AG08396 (cell line): ENCODE measurements at regions not wholly inside any gene's neighbourhood (a gene's known extent, or its start where the extent isn't known, plus 50 kb on each side); places are given as distances from the start of the nearest gene placed in this dataset.

ENCODE experiments used
- DNase-seq: peaks from one replicate; pipeline ENCODE4 v3.0.0; 2012; ENCODE audit warnings: low spot score, mixed read lengths

GRCh38 chr6:10048370-10049297 is 366.2 kb downstream of the TFAP2A start:
- no peak for DNase-seq

GRCh38 chr6:10042280-10042679 is 372.6 kb downstream of the TFAP2A start:
- DNase-seq = no peak

GRCh38 chr6:10033223-10033829 is 381.5 kb downstream of the TFAP2A start:
- no peak for DNase-seq

DNA sequence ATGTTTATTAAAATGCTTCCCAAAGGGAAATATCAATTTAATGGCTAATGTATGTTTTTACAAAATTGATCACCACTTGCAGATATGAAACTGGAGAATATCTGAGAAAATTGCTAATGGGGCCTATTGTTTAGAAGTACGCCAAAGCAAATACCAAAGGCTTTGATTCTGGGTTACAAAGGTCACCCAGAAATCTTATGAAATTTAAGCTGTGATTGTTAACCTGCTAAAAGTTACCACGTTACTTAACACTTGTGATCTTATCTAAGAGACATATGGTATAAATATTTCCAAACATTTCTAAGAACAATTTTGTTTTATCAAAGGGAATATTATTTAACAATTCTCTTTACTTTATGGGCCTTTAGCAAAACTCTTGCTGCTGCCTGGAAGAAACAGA is 383.3 kb downstream of the TFAP2A start:
- DNase-seq = no peak

DNA sequence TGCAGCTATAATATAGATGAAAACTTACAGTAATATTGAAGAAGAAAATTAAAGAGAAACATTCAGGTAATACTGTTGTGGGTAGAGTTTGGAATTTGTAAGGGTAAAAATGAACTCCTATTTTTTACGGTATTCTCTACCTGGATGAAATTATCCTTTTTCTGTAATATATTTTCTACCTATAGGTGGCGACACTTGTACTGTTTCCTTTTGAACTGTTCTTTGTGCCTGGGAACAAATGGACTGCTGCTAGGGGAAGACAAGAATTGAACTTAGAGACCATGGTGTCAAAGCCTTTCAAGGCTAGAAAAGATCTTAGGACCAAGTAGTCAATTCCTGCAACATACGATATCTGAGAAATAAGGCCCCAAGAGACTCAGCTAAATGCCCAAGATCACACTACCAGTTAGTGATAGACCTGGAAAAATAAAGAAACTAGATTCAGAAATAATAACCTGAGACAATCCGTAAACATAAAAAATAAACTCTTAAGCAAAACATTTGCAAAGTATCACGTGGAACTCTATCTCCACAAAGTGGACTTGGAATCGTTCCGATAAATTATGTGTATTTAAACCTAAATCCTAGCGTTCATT is 383.8 kb downstream of the TFAP2A start:
- no peak for DNase-seq

DNA sequence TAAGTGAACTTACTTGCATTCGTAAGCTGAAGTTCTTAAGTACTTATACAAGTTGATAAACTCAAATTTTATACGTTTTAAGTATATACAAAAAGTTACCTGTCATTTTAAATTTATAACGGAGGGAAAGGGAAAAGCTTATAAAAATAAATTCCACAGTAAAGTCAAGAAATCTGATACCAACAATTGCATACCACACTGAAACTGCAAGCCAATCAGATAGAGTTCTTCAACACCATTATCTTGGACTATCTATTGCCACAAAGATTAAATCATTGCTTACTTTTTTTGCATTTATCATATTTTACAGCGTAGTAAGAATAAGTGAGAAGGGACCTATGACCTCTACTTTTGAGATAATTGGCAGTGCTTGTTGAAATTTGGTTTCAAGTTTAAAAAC is 386.7 kb downstream of the TFAP2A start:
- no peak for DNase-seq

GRCh38 chr6:10019851-10020250 is 395.0 kb downstream of the TFAP2A start:
- no peak for DNase-seq

DNA sequence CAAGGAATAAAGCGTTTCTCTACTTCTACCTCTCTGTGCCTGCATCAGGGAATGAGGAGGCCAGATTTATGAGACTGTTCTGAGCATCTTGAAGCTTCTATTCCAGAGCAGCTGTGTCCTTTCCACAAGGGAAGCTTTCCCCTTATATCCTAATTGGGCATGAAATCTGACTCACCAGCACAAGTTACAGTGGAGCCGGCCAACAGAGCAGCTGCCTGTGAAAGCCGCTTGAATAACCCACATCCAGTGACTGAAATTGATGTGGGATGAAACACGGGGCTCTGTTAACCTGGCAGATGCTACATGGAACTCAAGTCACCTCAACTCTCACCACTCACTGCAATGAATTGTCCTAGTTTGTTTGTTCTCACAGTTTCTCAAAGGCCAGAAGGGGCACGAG is 400.3 kb downstream of the TFAP2A start:
- DNase-seq = no peak

GRCh38 chr6:10000551-10000950 is 414.3 kb downstream of the TFAP2A start:
- no peak for DNase-seq

DNA sequence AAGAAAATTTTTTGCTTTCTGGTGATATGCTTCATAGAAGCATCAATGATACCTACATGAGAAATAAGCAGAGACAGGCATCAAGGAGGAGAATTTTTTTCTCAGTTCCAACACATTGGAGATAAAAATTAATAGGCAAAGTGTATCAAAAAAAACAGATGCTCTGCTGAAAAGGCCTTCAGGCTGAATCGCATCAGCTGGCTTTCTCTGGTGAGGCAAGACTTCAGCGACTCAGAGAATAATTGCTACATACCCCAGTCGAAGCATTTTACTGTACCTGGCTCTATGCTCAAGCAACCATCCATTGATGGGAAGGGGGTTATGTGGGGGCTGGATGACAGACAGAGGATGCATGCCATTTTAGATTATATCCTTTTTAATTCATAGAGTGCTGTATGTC is 415.1 kb downstream of the TFAP2A start:
- no peak for DNase-seq

- DNase-seq = no peak
Measured at GRCh38 chr6:9986273-9986672, 428.6 kb downstream of the TFAP2A start.

GRCh38 chr6:9985481-9985880 is 429.4 kb downstream of the TFAP2A start:
- DNase-seq = no peak

GRCh38 chr6:9984607-9985006 is 430.3 kb downstream of the TFAP2A start:
- no peak for DNase-seq

- DNase-seq = no peak
Measured at GRCh38 chr6:9983168-9983567, 431.7 kb downstream of the TFAP2A start.

- no peak for DNase-seq
Measured at GRCh38 chr6:9982215-9982614, 432.7 kb downstream of the TFAP2A start.

GRCh38 chr6:9979996-9980395 is 434.9 kb downstream of the TFAP2A start:
- DNase-seq = no peak

- no peak for DNase-seq
Measured at GRCh38 chr6:9978480-9978879, 436.4 kb downstream of the TFAP2A start.

DNA sequence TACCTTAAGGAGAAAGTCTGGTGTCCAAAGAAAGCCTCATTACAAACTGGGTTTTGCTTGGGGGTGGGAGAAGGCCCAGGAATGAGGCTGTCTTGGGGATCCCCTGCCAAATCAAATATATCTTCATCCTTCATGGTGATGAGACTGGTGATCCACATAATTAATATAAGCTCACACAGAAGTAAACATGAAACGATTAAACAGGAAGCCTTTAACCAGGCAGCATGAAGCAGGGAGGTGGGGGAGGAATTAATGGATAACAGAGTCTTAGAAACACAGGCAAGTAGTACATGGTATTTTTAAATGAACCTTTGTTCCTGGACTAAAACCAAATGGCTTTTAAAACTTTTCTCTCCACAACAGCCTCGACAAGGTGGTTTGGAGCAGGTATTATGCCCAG is 437.5 kb downstream of the TFAP2A start:
- no peak for DNase-seq

DNA sequence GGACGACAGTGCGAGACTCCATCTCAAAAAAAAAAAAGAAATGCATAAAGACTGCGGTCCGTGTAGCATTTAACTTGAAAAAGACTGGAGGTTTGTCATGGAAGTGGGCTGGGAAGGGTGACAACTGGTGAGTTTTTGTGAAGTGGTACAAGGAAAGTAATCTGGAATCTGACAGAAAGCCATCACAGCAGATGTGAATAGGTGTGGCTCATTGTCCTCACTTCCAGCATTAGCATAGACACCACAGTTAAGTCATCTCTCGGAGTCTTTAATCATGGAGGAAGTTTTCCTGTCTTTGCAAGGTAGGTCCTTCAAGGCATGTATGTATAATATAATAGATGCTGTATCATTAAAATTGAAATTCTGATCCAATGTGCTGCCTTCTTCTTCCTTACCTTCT is 453.2 kb downstream of the TFAP2A start:
- no peak for DNase-seq

DNA sequence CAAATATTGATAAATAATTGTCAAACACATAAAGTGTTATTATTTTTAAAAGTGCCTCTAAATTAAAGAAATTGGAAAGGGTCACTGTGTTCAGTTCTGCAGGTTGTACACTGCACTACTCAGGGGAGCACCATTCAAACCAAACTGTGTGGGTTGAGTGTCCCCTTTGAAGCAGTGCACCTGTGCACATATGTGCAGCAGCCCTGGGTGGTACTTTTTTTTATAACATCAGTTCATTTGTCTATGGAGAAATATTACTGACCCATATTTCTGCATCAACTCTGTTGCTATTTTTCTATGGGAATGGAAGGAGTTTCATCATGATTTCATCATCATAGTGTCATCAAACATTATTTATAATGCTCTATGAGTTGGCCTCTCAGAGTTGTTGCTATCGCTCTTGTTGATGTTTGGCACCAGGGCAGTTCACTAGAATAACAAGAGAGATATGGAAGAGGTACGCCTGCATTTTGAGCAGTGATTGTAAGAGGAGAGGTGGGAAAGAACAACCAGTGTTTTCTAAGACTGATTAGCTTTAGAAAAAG is 457.6 kb downstream of the TFAP2A start:
- DNase-seq = no peak

DNA sequence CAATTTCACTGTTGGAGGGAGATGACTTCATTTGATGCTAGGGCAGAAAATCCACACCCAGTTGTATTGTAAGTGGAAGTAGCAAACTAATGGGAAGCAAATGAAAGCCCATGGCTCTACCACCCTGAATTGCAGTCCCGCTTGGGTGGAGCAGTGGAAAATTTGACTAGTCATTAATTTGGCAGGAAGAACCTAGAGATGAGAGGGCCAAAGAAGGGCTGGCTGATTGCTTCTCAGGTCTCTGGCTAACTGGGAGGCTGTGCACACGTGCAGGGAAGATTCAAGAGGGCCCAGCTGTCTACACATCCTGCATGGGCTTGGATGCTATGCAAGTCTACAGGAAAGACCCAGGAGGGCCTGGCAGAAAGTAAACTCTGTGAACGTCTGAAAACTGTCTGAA is 466.2 kb downstream of the TFAP2A start:
- DNase-seq = no peak

GRCh38 chr6:9943986-9944385 is 470.9 kb downstream of the TFAP2A start:
- no peak for DNase-seq

DNA sequence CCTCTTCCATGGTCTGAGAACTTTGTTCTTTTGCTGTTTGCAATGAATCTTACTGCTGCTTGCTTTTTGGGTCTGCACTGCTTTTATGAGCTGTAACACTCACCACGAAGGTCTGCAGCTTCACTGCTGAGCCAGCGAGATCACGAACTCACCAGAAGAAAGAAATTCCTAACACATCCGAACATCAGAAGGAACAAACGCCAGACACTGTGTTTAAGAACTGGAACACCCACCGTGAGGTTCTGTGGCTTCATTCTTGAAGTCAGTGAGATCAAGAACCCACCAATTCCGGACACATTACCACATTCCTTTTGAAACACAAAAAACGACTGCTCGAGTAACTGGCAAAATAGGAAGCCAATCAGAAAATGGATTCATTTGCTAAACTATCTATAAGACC is 471.8 kb downstream of the TFAP2A start:
- DNase-seq = no peak
